Fibroblast of peridontal ligament (primary cell): ENCODE measurements at regions not wholly inside any gene's neighbourhood (a gene's known extent, or its start where the extent isn't known, plus 50 kb on each side); places are given as distances from the start of the nearest gene placed in this dataset.
"Not testable (repeated sequence)": the region's sequence is repeated elsewhere in the genome, so short reads cannot be mapped to it uniquely, and the experiment has no call there.

Source experiments
- DNase-seq: peaks from one replicate; pipeline ENCODE4 v3.0.0-alpha.2; 2010; ENCODE audit errors: extremely low read depth

- no peak for DNase-seq
These were observed 110.4 kb upstream of the ZNF516 start for GRCh38 chr18:76605341-76605929.

GRCh38 chr18:76604935-76605240 lies 109.8 kb upstream of the ZNF516 start:
- no peak for DNase-seq

GRCh38 chr18:76604108-76604934 lies 109.3 kb upstream of the ZNF516 start:
- DNase-seq: no peak

- DNase-seq: no peak
These were observed 107.1 kb upstream of the ZNF516 start for GRCh38 chr18:76602191-76602590.

GRCh38 chr18:76600076-76600475 lies 105.0 kb upstream of the ZNF516 start:
- not testable (repeated sequence) for DNase-seq

- DNase-seq: no peak
These were observed 99.9 kb upstream of the ZNF516 start for GRCh38 chr18:76594966-76595365.

GRCh38 chr18:76593843-76594242 lies 98.8 kb upstream of the ZNF516 start:
- DNase-seq: no peak

GRCh38 chr18:76592981-76593381 lies 97.9 kb upstream of the ZNF516 start:
- DNase-seq: peak; percentile 13

GRCh38 chr18:76592096-76592495 lies 97.1 kb upstream of the ZNF516 start:
- no peak for DNase-seq

- no peak for DNase-seq
These were observed 94.8 kb upstream of the ZNF516 start for GRCh38 chr18:76589866-76590265.

- DNase-seq: no peak
These were observed 94.3 kb upstream of the ZNF516 start for GRCh38 chr18:76589316-76589715.

GRCh38 chr18:76588601-76589226 lies 93.7 kb upstream of the ZNF516 start:
- no peak for DNase-seq

- no peak for DNase-seq
These were observed 92.8 kb upstream of the ZNF516 start for GRCh38 chr18:76587879-76588271.

- DNase-seq: no peak
These were observed 92.3 kb upstream of the ZNF516 start for GRCh38 chr18:76587147-76587878.

- DNase-seq: no peak
These were observed 89.6 kb upstream of the ZNF516 start for GRCh38 chr18:76584414-76585310.

- no peak for DNase-seq
These were observed 86.2 kb upstream of the ZNF516 start for GRCh38 chr18:76581261-76581660.

- DNase-seq: no peak
These were observed 85.4 kb upstream of the ZNF516 start for GRCh38 chr18:76580288-76580962.

- no peak for DNase-seq
These were observed 84.3 kb upstream of the ZNF516 start for GRCh38 chr18:76579301-76579695.

GRCh38 chr18:76578571-76579300 lies 83.7 kb upstream of the ZNF516 start:
- no peak for DNase-seq

GRCh38 chr18:76573325-76574025 lies 78.4 kb upstream of the ZNF516 start:
- DNase-seq: peak; percentile 55
